Central memory CD8-positive, alpha-beta T cell (primary cell): ENCODE measurements at regions not wholly inside any gene's neighbourhood (a gene's known extent, or its start where the extent isn't known, plus 50 kb on each side); places are given as distances from the start of the nearest gene placed in this dataset.

ENCODE experiments used
- ATAC-seq: fragments of 150-1000 bp; cut with Tn5 transposase; replicated peaks from 2 replicates; pipeline ENCODE4 v1.10.0; 2022; ENCODE audit warnings: mild to moderate bottlenecking, moderate FRiP score, moderate number of reproducible peaks; ENCODE audit not compliant: poor library complexity, severe bottlenecking; ENCODE audit errors: extremely low read depth
- DNase-seq, 2 donors: peaks; one replicate each; pipeline ENCODE4 v3.0.0; 2021; ENCODE audit warnings: low spot score in 2 of 2
- H3K27ac Mint-ChIP-seq: one replicate; pipeline ENCODE4 v1.8.0; 2022; ENCODE audit warnings: low read depth, mild to moderate bottlenecking, moderate library complexity, mixed read lengths
- H3K27me3 Mint-ChIP-seq: one replicate; pipeline ENCODE4 v1.8.0; 2022; ENCODE audit warnings: mixed read lengths
- H3K36me3 Mint-ChIP-seq: one replicate; pipeline ENCODE4 v1.8.0; 2022; ENCODE audit warnings: mild to moderate bottlenecking, moderate library complexity, mixed read lengths; ENCODE audit not compliant: insufficient read depth
- H3K4me1 Mint-ChIP-seq: one replicate; pipeline ENCODE4 v1.8.0; 2022; ENCODE audit warnings: mixed read lengths
- H3K4me3 Mint-ChIP-seq: one replicate; pipeline ENCODE4 v1.8.0; 2022; ENCODE audit warnings: mild to moderate bottlenecking, moderate library complexity, mixed read lengths
- H3K9me3 Mint-ChIP-seq: one replicate; pipeline ENCODE4 v1.8.0; 2022; ENCODE audit warnings: mixed read lengths

- H3K36me3 Mint-ChIP-seq: no peaks in the 10 kb centered on the region
- H3K4me1 Mint-ChIP-seq: no peaks in the 10 kb centered on the region
- no peak overlapping the region for H3K27ac Mint-ChIP-seq
- no peaks in the 10 kb centered on the region for H3K9me3 Mint-ChIP-seq
- ATAC-seq (no peak), DNase-seq (no peak)
- no peak overlapping the region for H3K4me3 Mint-ChIP-seq
- peaks cover 50% of the 10 kb centered on the region for H3K27me3 Mint-ChIP-seq
Observed at GRCh38 chr5:1748271-1748670, 51.4 kb downstream of the MRPL36 start.

DNA sequence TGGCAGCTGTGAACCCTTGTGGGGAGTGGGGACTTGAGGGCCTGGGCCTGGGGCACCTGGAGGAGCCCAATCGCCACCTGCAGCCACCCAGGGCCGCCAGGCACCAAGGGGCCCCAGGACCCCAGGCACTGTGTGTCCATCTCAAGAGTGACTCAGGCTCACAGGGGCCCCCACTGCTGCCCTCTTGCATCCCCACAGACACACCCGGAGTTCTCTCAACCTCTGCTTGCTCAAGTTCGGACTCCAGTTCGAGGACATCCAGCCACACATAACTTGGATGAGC is 51.9 kb downstream of the MRPL36 start:
- H3K36me3 Mint-ChIP-seq: no peaks in the 10 kb centered on the region
- H3K4me3 Mint-ChIP-seq: no peak overlapping the region
- DNase-seq (no peak), ATAC-seq (no peak)
- H3K4me1 Mint-ChIP-seq: no peaks in the 10 kb centered on the region
- peaks cover 56% of the 10 kb centered on the region for H3K27me3 Mint-ChIP-seq
- H3K27ac Mint-ChIP-seq: no peak overlapping the region
- no peaks in the 10 kb centered on the region for H3K9me3 Mint-ChIP-seq

DNA sequence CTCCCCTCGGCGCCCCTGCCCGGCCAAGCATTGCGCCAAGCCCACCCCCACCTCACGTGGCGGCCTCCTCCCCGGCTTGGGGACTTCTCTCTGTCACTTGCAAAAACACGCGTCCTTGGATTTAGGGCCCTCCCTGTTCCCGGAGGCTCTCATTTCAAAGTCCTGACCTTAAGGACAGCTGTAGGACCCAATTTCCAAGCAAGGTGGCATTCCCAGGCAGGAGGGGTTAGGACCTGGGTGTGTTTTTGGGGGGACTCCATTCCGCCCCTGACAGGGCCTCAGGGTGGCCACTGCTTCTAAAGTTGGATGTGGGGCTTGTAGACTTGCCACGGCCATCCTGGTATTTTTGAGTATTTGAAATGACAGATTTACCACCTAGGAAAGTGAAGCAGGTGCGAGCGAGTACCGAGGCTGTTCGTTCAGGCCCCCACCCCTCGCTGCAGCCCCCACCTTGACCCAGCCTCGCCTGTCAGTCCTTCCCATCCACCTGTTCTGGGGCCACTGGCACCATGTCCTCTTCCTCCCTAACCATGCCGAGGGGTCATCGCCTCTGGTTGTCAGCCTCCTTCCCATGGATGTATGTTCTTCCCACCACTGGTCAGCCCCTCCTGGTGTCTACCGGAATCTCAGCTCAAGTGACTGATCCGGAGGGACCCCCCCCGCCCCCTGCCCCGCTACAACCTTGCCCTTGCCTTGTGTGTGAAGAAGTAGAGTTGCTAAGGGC is 52.4 kb downstream of the MRPL36 start:
- H3K36me3 Mint-ChIP-seq: no peaks in the 10 kb centered on the region
- H3K9me3 Mint-ChIP-seq: no peaks in the 10 kb centered on the region
- DNase-seq: no peak
- ATAC-seq: no peak
- peaks cover 59% of the 10 kb centered on the region for H3K27me3 Mint-ChIP-seq
- H3K27ac Mint-ChIP-seq: no peak overlapping the region
- H3K4me1 Mint-ChIP-seq: no peaks in the 10 kb centered on the region
- H3K4me3 Mint-ChIP-seq: no peak overlapping the region

- H3K9me3 Mint-ChIP-seq: no peaks in the 10 kb centered on the region
- H3K36me3 Mint-ChIP-seq: no peaks in the 10 kb centered on the region
- peaks cover 59% of the 10 kb centered on the region for H3K27me3 Mint-ChIP-seq
- H3K4me1 Mint-ChIP-seq: no peaks in the 10 kb centered on the region
- DNase-seq (no peak), ATAC-seq (no peak)
- no peak overlapping the region for H3K4me3 Mint-ChIP-seq
- no peak overlapping the region for H3K27ac Mint-ChIP-seq
Observed at GRCh38 chr5:1746371-1747078, 53.1 kb downstream of the MRPL36 start.

DNA sequence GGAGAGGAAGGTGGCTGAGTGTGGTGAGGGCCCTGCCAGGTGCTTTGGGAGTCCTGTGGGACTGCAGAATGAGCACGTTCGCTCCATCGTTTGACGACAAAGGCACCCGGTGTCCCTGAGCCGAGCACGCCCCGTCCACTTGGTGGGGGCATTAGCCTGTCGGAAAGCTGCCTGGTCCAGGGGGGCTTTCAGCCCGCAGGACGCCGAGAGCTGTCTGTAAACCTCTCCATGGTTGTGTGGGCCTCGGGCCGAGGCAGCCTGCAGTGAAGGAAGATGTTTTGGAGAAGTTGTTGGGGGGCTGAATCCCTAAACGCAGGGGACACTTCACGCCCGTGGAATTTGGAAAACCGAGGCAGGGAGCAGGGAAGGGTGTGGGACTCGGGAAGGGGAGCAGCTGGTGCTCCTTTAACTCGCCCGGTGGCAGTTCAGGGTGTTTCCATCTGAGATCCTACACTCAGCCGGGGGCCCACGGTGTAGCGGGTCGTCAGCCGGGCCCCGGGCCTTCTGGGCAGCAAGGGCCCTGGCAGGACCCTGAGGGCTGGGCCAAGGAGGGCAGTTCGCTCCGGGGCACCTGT is 53.8 kb downstream of the MRPL36 start:
- Mint-ChIP-seq H3K9me3 (no peaks in the 10 kb centered on the region), H3K27me3 (peaks cover 60% of the 10 kb centered on the region), H3K36me3 (no peaks in the 10 kb centered on the region), H3K27ac (no peak overlapping the region), H3K4me1 (no peaks in the 10 kb centered on the region), H3K4me3 (no peak overlapping the region)
- no peak for DNase-seq
- no peak for ATAC-seq

- Mint-ChIP-seq H3K9me3 (no peaks in the 10 kb centered on the region), H3K36me3 (no peaks in the 10 kb centered on the region), H3K27me3 (peaks cover 66% of the 10 kb centered on the region), H3K27ac (no peak overlapping the region), H3K4me3 (no peak overlapping the region), H3K4me1 (no peaks in the 10 kb centered on the region)
- ATAC-seq (no peak), DNase-seq (no peak)
Observed at GRCh38 chr5:1745123-1745795, 54.4 kb downstream of the MRPL36 start.

DNA sequence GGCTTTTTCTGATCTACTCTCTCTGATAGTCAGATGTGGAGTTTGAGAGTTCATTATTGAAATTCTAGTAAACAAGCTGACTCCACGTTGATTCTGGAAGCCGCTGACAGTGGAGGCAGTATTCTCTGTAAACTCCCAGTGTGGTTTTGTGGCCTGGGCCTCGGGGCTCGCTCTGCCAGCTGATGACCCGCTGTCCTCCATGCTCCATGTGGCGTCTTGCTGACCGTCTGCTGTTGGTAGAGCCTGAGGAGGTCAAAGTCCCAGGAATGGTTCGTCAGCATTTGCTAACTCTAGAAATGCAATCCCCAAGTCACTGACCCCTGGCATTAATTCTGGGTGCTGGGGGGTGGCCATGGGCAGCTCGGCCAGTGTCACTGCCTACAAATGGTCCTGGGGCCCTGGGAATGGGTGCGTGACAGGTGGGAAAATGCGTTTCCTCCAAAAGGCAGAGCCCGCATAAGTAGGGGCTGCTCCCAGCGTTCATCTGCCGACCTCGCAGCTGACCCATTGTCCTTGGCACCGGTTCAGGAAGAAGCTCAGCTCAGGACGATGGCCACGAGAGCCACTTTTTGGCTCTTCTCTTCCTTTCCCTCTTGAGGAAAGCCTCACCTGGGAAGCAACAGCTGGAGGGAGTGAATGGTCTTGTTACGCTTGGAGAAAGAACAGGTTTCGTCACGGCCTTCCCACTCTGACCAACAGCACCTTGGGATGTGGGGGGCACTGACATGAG is 55.1 kb downstream of the MRPL36 start:
- peaks cover 74% of the 10 kb centered on the region for H3K27me3 Mint-ChIP-seq
- H3K9me3 Mint-ChIP-seq: no peaks in the 10 kb centered on the region
- no peak overlapping the region for H3K27ac Mint-ChIP-seq
- DNase-seq (no peak), ATAC-seq (no peak)
- H3K4me1 Mint-ChIP-seq: no peaks in the 10 kb centered on the region
- no peak overlapping the region for H3K4me3 Mint-ChIP-seq
- H3K36me3 Mint-ChIP-seq: no peaks in the 10 kb centered on the region

GRCh38 chr5:1743769-1744085 is 55.9 kb downstream of the MRPL36 start:
- no peak overlapping the region for H3K27ac Mint-ChIP-seq
- H3K36me3 Mint-ChIP-seq: no peaks in the 10 kb centered on the region
- no peak for DNase-seq
- no peaks in the 10 kb centered on the region for H3K4me1 Mint-ChIP-seq
- peaks cover 79% of the 10 kb centered on the region for H3K27me3 Mint-ChIP-seq
- ATAC-seq: no peak
- H3K9me3 Mint-ChIP-seq: no peaks in the 10 kb centered on the region
- no peak overlapping the region for H3K4me3 Mint-ChIP-seq

DNA sequence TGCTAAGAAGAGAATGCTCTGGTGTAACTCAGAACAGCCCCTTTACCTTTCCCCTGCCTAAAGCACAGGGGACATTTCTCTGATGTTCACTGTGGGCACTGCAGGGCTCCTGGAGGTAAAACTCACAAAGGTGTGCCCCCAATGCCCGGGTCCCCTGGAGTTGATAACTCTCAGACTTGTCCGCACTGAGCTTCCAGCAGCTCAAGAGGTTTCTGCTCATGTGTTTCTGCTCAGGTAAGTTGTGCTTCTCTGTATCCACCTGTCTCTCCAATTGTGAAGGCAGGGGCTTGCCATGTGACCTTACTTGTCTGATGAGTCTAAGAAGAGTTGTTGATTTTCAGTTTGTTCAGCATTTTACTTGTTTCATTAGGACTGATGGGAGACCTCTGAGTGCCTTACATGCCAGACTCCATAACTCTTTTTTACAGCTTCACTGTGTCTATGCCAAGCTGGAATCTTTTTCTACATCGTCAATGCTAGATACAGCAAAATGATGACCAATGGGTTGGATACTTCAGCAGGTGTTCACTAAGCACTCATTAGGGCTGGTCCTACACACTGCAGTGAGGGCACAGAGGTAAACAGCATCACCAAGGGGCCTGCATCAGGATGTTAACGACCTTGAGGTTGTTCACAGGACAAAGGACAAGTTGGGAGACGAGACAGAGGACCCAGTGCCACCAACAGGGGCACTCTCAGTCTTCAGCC is 56.4 kb downstream of the MRPL36 start:
- Mint-ChIP-seq H3K36me3 (no peaks in the 10 kb centered on the region), H3K27ac (no peak overlapping the region), H3K4me3 (no peak overlapping the region), H3K27me3 (peaks cover 79% of the 10 kb centered on the region), H3K9me3 (no peaks in the 10 kb centered on the region), H3K4me1 (no peaks in the 10 kb centered on the region)
- DNase-seq (no peak), ATAC-seq (no peak)

DNA sequence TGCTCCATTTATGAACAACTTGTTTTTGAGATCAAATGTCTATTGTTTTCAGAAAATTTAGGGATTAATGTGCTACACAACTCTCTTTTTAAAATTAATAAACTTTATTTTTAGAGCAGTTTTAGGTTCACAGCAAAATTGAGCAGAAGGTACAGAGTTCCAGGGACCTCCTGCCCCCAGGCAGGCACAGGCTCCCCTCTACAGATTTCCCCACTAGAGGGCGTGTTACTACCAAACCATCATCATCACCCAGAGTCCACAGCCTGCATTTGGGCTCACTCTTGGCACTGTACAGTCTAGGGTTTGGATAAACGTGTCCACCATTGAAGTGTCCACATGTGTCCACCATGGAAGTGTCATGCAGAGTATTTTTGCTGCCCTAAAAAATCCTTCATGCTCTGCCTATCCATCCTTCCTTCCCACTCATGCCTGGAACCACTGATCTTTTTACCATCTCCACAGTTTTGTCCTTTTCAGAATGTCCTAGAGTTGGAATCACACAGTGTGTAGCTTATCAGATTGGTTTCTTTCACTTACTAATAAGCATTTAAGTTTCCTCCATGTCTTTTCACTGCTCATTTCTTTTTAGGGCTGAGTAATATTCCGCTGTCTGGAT is 61.7 kb downstream of the MRPL36 start:
- ATAC-seq (peak; percentile 43), DNase-seq (peak in 1 of 2 donors; percentile 16)
- Mint-ChIP-seq H3K4me3 (no peak overlapping the region), H3K27me3 (peaks cover 88% of the 10 kb centered on the region), H3K4me1 (no peaks in the 10 kb centered on the region), H3K27ac (no peak overlapping the region), H3K9me3 (no peaks in the 10 kb centered on the region), H3K36me3 (no peaks in the 10 kb centered on the region)

GRCh38 chr5:1736889-1737711 is 62.5 kb downstream of the MRPL36 start:
- ATAC-seq (no peak), DNase-seq (peak in 1 of 2 donors; percentile 7)
- no peaks in the 10 kb centered on the region for H3K9me3 Mint-ChIP-seq
- no peaks in the 10 kb centered on the region for H3K36me3 Mint-ChIP-seq
- no peaks in the 10 kb centered on the region for H3K4me1 Mint-ChIP-seq
- no peak overlapping the region for H3K4me3 Mint-ChIP-seq
- H3K27ac Mint-ChIP-seq: no peak overlapping the region
- H3K27me3 Mint-ChIP-seq: peaks cover 88% of the 10 kb centered on the region
